Stimulated activated CD4-positive, alpha-beta T cell treated with anti-CD3 and anti-CD28 coated beads, Interleukin-4, amount 100 ng/mL, for 4 hours (primary cell): ENCODE measurements at regions not wholly inside any gene's neighbourhood (a gene's known extent, or its start where the extent isn't known, plus 50 kb on each side); places are given as distances from the start of the nearest gene placed in this dataset.
"Not testable (repeated sequence)": the region's sequence is repeated elsewhere in the genome, so short reads cannot be mapped to it uniquely, and the experiment has no call there.

Source experiments
- DNase-seq, 2 experiments: peaks; one replicate each; pipeline ENCODE4 v3.0.0-alpha.2; 2020

- not testable (repeated sequence) for DNase-seq
These were observed 294.7 kb upstream of the TEKT4 start for GRCh38 chr2:94576486-94576885.

DNA sequence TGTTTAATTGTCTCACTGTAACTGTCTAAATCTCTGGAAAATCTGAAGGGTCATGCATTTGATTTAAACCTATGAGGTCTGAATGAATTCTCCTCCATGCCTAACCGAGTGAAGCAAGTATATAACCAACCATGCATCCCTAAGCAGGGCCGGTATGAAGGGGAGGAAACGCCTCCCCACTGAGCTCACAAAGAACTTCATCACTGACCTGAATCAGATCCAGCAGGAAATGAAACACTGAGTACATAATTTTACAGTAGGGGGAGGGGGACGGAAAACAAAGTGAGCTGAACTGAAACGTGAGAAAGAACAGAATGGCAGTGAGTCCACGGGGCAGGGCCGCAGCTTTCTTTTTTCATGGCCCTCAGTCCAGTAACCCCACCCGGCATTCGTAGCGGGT lies 294.1 kb upstream of the TEKT4 start:
- not testable (repeated sequence) for DNase-seq

GRCh38 chr2:94579221-94579620 lies 292.0 kb upstream of the TEKT4 start:
- DNase-seq = not testable (repeated sequence)

- DNase-seq = not testable (repeated sequence)
These were observed 288.0 kb upstream of the TEKT4 start for GRCh38 chr2:94583081-94583723.

- DNase-seq = not testable (repeated sequence)
These were observed 286.7 kb upstream of the TEKT4 start for GRCh38 chr2:94584569-94584968.

GRCh38 chr2:94586032-94586982 lies 284.9 kb upstream of the TEKT4 start:
- DNase-seq = not testable (repeated sequence)

GRCh38 chr2:94587042-94587441 lies 284.2 kb upstream of the TEKT4 start:
- not testable (repeated sequence) for DNase-seq

DNA sequence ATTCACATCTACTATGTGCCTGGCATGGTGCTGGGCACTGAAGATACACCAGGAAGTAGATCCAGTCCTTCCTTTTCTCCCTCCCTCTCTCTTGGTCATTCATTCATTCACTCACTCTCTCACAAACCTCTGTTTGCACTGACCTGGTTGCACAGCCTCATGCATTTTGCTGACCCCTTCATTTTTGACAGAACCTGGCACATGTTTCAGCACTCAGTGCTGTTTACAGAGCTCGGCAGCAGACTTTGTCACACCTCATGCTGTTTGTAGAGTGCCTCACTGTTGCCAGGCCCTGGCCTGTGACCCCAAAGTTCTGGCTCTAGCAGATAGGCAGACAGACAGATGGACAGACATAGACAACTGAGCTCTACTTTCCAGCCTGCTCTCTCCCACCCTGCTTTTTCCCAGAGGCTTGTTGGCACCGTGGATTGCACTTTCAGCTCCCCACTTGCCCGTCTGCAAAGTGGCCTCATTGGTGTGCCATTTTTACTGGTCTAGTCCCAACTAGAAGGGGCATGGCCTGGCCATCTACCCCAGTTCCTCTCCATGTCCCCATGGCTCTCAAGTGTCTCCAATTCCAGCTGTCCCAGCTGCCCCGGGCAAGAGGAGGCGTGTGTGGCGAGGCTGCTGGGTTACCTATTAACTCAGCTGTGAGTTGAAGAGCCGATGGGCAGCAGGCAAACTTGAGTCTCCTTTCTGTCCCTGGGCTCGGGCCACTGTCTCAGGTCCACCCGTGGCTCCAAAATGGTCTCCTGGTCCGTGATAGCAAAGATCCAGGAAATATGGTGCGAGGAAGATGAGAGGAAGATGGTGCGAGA lies 277.0 kb upstream of the TEKT4 start:
- DNase-seq = not testable (repeated sequence)

- DNase-seq = not testable (repeated sequence)
These were observed 275.3 kb upstream of the TEKT4 start for GRCh38 chr2:94595956-94596355.

DNA sequence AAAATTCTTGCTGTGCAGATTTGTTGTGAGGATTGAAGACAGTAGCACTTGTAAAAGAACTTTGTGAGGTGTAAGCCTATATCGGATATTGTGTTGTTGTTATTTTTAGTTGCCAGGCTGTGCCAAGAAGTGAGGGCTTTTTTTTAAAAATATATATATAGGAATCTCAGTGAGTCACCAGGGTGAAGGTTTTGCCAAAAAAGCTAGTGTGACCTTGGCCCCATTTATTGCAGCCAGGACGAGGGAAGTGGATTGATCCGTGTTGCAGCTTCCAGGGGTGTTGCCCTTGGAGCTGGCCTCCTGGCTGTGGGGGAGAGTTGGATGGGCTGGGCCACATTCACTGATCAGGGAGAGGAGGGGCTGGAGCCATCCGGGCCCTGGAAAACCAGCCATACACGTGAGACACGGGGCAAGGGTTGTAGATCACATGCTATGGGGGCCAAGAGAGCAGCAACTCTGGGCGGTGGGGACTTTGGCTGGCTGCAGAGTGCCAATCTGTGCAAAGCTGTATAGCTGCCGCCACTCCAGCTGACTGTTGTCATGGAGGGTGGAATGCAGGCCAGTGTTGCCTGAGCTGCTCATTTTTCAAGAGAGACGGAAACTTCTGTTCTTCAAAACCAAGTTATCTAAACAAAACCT lies 273.0 kb upstream of the TEKT4 start:
- not testable (repeated sequence) for DNase-seq

DNA sequence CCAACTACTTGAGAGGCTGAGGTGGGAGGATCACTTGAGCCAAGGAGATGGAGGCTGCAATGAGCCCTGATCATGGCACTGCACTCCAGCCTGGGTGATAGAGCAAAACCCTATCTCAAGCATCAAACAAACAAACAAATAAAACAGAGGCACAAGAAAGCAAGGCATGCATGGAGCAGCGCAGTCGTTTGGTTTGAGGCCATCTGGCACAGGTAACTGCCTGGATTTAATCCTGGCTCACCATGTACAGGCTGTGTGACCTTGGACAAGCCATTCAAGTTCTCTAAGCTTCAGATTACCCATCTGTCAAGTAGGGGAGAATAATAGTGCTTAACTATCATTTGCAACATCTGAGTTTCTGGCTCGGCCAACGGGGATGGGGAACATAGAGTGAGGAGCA lies 270.3 kb upstream of the TEKT4 start:
- DNase-seq = not testable (repeated sequence)

DNA sequence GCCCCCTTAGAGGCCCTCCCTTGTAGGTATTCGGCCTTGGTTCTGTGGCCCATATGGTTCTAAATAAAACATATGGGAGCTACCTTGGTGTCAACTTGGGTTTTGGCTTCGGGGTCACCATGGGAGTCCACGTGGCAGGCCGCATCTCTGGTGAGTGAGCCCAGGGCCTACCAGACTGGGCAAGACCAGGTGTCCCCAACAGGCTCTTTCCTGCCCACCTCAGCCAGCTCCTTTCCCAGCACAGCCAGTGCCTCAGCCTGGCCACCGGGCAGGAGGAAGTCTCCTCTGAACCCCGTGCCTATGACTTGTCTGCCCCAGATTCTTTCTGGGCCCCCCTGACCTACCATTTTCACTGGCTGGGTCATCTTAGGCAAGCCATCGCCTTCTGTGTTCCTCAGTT lies 268.8 kb upstream of the TEKT4 start:
- no peak for DNase-seq

DNA sequence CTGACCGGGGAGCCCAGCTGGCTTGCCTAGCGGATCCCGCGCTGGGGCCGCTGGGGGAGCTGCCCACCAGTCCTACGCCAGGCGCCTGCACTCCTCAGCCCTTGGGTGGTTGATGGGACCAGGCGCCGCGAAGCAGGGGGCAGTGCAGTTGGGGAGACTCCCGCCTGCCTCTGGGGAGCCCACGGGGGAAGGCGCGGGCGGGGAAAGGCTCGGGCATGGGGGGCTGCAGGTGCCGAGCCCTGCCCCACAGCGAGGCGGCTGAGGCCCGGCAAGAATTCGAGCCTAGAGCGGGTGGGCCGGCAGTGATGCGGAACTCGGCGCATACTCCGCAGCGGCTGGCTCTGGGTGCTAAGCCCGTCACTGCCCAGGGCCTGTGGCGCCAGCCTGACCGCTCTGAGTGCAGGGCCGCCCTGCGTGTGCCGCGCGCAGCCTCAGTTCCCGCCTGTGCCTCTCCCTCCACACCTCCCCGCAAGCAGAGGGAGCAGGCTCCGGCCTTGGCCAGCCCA lies 249.1 kb upstream of the TEKT4 start:
- DNase-seq = no peak

- not testable (repeated sequence) for DNase-seq
These were observed 242.3 kb upstream of the TEKT4 start for GRCh38 chr2:94628953-94629352.

- not testable (repeated sequence) for DNase-seq
These were observed 229.8 kb upstream of the TEKT4 start for GRCh38 chr2:94641397-94641796.

DNA sequence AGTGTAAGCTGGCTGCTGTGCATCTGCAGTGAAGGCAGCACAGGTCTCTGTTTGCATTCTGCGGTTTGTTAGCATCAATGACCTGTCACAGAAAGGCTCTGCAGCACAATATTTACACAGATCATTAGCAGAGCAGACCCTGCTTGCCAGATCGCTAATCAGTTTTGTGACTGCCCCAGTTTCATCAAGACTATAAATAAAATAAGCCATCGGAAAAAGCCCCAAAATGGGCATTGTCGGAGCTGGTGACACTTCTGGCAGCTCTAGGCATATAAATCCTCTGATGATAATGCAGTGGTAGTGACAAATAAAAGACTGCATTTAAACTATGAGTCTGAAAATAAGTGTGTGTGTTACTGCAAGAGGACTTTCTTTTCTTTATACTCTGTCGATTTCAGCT lies 219.1 kb upstream of the TEKT4 start:
- not testable (repeated sequence) for DNase-seq

DNA sequence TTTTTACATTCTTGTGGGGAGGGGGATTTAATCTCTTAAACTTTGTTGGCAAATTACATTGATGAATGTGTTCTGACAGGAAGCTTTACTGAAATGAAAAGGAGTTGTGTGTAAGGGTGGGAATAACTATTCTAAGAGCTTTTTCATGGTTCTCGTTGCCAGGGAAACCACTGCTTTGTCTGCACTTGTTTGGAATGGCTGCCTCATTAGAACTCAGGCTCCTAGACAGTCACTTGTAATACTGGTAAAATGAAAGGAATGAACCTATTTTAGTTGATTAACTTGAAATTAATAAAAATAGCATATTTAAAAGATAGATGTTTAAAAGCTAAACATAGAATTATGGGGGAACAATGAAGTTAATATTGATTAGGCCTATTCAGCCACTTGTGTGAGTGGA lies 201.4 kb upstream of the TEKT4 start:
- not testable (repeated sequence) for DNase-seq

DNA sequence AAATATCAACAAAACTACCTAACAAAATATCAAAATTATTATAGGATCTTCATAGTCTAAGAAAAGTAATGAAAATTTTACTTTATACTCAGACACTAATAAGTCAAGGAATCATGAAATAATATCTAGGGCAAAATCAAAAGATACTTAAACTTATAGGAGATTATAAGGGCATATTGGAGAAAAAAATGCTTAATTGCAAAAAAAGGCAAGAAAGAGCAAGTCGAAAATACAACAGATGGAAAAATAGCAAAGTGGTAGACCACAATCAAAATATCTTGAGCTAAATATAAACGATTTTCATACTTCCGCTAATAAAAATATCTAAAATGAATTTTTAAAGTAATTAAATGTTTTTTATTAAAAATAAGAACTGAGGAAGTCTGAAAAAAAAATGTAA lies 177.0 kb upstream of the TEKT4 start:
- DNase-seq = not testable (repeated sequence)

GRCh38 chr2:94708982-94709381 lies 162.2 kb upstream of the TEKT4 start:
- DNase-seq = not testable (repeated sequence)

DNA sequence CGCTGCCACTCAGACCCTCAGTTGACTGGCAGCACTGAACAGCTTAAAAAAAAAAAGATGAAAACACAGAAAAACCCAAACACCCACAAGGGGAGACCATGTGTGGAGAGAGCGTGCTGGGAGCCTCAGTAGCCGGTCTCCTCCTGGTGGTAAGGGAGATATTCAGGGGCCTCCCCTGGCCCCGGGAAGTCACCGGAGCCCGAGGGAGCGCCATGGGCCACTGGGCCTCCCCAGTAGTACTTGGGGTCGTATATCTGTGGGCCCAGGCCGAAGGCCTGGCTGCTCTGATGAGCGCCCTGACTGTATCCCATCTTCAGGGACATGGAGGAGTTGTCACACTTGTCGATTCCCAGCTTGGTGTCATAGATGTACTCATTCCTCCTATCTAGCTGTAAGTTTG lies 145.7 kb upstream of the TEKT4 start:
- DNase-seq = no peak

DNA sequence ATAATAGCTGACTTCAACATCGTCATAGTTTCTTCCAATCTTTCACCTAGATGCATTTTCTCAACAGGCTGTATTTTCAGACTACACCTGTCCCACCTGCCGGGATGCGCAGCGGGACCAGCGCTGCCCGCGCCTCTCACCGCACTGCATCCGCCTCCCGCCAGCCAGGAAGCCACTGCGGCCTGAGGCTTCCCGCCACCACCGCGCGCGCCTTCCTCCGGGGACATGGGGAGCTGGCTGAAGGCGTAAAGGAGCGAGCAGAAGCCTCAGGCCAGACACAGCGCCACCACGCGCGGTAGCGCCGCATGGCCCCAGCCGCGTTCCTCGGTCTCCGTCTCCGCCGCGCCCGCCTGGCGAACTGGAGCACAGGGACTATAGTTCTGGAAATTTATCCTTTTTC lies 135.7 kb upstream of the TEKT4 start:
- DNase-seq = not testable (repeated sequence)

- not testable (repeated sequence) for DNase-seq
These were observed 134.1 kb upstream of the TEKT4 start for GRCh38 chr2:94737145-94737544.
